ENCODE measurements at regions not wholly inside any gene's neighbourhood (a gene's known extent, or its start where the extent isn't known, plus 50 kb on each side); places are given as distances from the start of the nearest gene placed in this dataset.

GRCh38 chr1:178025613-178026356, 55.9 kb upstream of the SEC16B start:
- no peaks in the 10 kb centered on the region for H3K4me1 ChIP-seq (ENCODE audit: control insufficient read depth, insufficient read depth, low read length)
- no peaks in the 10 kb centered on the region for H3K27me3 Mint-ChIP-seq (ENCODE audit: low read depth in 2 of 2)
- DNase-seq (no peak), ATAC-seq (no peak)
- intact Hi-C loops (cut with micrococcal nuclease): no loop called here
- no peaks in the 10 kb centered on the region for H3K4me1 Mint-ChIP-seq
- no peak overlapping the region for H3K27ac ChIP-seq (ENCODE audit: low read length)
- 88% methylated on average over 9 of the region's 9 CpGs for WGBS (ENCODE audit: insufficient coverage)
- no peak overlapping the region for H3K4me3 ChIP-seq (ENCODE audit: low read length)
- H3K9me3 Mint-ChIP-seq: peaks cover 3 to 9% of the 10 kb centered on the region in 2 donors
- no peaks in the 10 kb centered on the region for H3K9me3 ChIP-seq (ENCODE audit: control insufficient read depth, insufficient read depth, low read length)
- H3K4me3 Mint-ChIP-seq: no peak overlapping the region
- TF ChIP-seq CTCF (IDR thresholded peaks at IDR 0.05): no peak
- H3K36me3 Mint-ChIP-seq: no peaks in the 10 kb centered on the region
- H3K27me3 ChIP-seq (ENCODE audit: control insufficient read depth, insufficient read depth, low read length): no peaks in the 10 kb centered on the region
- H3K36me3 ChIP-seq (ENCODE audit: control insufficient read depth, insufficient read depth, low read length): no peaks in the 10 kb centered on the region
- H3K27ac Mint-ChIP-seq: no peak overlapping the region

- ATAC-seq: no peak
- Histone ChIP-seq H3K9me3 (ENCODE audit: control insufficient read depth, insufficient read depth, low read length) (no peaks in the 10 kb centered on the region), H3K36me3 (ENCODE audit: control insufficient read depth, insufficient read depth, low read length) (no peaks in the 10 kb centered on the region), H3K27ac (ENCODE audit: low read length) (no peak overlapping the region), H3K27me3 (ENCODE audit: control insufficient read depth, insufficient read depth, low read length) (no peaks in the 10 kb centered on the region), H3K4me1 (ENCODE audit: control insufficient read depth, insufficient read depth, low read length) (no peaks in the 10 kb centered on the region), H3K4me3 (ENCODE audit: low read length) (no peak overlapping the region)
- H3K27ac Mint-ChIP-seq: no peak overlapping the region
- H3K9me3 Mint-ChIP-seq: peaks cover 0 to 6% of the 10 kb centered on the region in 2 donors
- no peak for TF ChIP-seq CTCF (IDR thresholded peaks at IDR 0.05)
- no peaks in the 10 kb centered on the region for H3K36me3 Mint-ChIP-seq
- intact Hi-C loops (cut with micrococcal nuclease): no loop called here
- no peak for DNase-seq
- no peaks in the 10 kb centered on the region for H3K27me3 Mint-ChIP-seq (ENCODE audit: low read depth in 2 of 2)
- no peaks in the 10 kb centered on the region for H3K4me1 Mint-ChIP-seq
- no peak overlapping the region for H3K4me3 Mint-ChIP-seq
- WGBS (ENCODE audit: insufficient coverage): 88% methylated on average over 7 of the region's 7 CpGs
Observed at GRCh38 chr1:178028841-178029481, 59.1 kb upstream of the SEC16B start.

GRCh38 chr1:178030467-178030866, 60.6 kb upstream of the SEC16B start:
- Histone ChIP-seq H3K4me1 (ENCODE audit: control insufficient read depth, insufficient read depth, low read length) (no peaks in the 10 kb centered on the region), H3K27me3 (ENCODE audit: control insufficient read depth, insufficient read depth, low read length) (no peaks in the 10 kb centered on the region), H3K4me3 (ENCODE audit: low read length) (no peak overlapping the region), H3K36me3 (ENCODE audit: control insufficient read depth, insufficient read depth, low read length) (no peaks in the 10 kb centered on the region), H3K9me3 (ENCODE audit: control insufficient read depth, insufficient read depth, low read length) (no peaks in the 10 kb centered on the region), H3K27ac (ENCODE audit: low read length) (no peak overlapping the region)
- Mint-ChIP-seq H3K9me3 (peaks cover 0 to 4% of the 10 kb centered on the region in 2 donors), H3K4me3 (no peak overlapping the region), H3K27me3 (ENCODE audit: low read depth in 2 of 2) (no peaks in the 10 kb centered on the region), H3K36me3 (no peaks in the 10 kb centered on the region), H3K4me1 (no peaks in the 10 kb centered on the region), H3K27ac (no peak overlapping the region)
- ATAC-seq (no peak), DNase-seq (no peak)
- intact Hi-C loops (cut with micrococcal nuclease): no loop called here
- no peak for TF ChIP-seq CTCF (IDR thresholded peaks at IDR 0.05)
- 88% methylated on average over 2 of the region's 3 CpGs for WGBS (ENCODE audit: insufficient coverage)

All from natural killer cell (primary cell).